ENCODE measurements at regions not wholly inside any gene's neighbourhood (a gene's known extent, or its start where the extent isn't known, plus 50 kb on each side); places are given as distances from the start of the nearest gene placed in this dataset.

DNA sequence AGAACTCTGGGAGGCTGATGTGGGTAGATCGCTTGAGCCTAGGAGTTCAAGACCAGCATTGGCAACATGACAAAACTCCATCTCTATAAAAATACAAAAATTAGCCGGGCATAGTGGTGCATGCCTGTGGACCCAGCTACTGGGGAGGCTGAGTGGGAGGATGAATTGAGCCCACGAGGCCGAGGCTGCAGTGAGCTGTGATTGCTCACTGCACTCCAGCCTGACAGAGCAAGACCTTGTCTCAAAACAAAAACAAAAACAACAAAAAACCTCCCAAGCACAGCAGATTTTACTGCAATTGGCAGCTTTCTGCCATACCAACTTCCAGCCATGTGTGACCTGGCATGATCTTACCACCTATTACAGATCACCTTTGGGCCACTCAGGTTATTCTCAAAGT lies 57.7 kb upstream of the LRPPRC start:
- Histone ChIP-seq H4K20me1 (ENCODE audit: control insufficient read depth, insufficient read depth) (no peaks in the 10 kb centered on the region), H3K79me2 (ENCODE audit: control insufficient read depth, insufficient read depth, low read length) (no peaks in the 10 kb centered on the region), H2AFZ (ENCODE audit: control insufficient read depth, low read depth, low read length) (no peak overlapping the region), H3K9me3 (replicated peaks; ENCODE audit: control insufficient read depth, insufficient read depth, low read length) (no peaks in the 10 kb centered on the region), H3K27me3 (replicated peaks in 1 of 2; ENCODE audit: control insufficient read depth in 2 of 2, insufficient read depth in 2 of 2, low read length in 1 of 2) (no peaks in the 10 kb centered on the region; a peak in 1 of 4 replicates), H3K4me2 (ENCODE audit: control insufficient read depth, insufficient read depth) (no peak overlapping the region), H3K27ac (ENCODE audit: control insufficient read depth, insufficient read depth) (no peak overlapping the region), H3K36me3 (ENCODE audit: control insufficient read depth in 2 of 2, insufficient read depth in 2 of 2, low read length in 1 of 2) (no peaks in the 10 kb centered on the region), H3K4me1 (ENCODE audit: control insufficient read depth, insufficient read depth, low read length) (no peaks in the 10 kb centered on the region), H3K9ac (ENCODE audit: control insufficient read depth, insufficient read depth, low read length) (no peak overlapping the region), H3K4me3 (no peak overlapping the region)
- ChIA-PET CTCF (interaction anchor here (1.3 kb wide), 1 partner anchor 9 kb away, joined by 4 read pairs; no protein-coding TSS in a partner anchor), RAD21 (ENCODE audit: unreplicated experiment) (interaction anchor here (0.8 kb wide), 1 partner anchor 10 kb away, joined by 5 read pairs; no protein-coding TSS in a partner anchor), POLR2A (no interaction called here), SMC1A (ENCODE audit: uncharacterized antibody, unreplicated experiment) (interaction anchor here (0.8 to 1.2 kb wide), 3 partner anchors 13 to 424 kb away, joined by 3 to 5 read pairs (median 3); no protein-coding TSS in a partner anchor)
- BruUV-seq (replicated peaks): no TSS peak
- FAIRE-seq (no peak), DNase-seq (ENCODE audit: low read depth, low spot score) (no peak), ATAC-seq (no peak)
- 34% methylated on average over 4 of the region's 4 CpGs for WGBS (ENCODE audit: insufficient coverage, insufficient replicate concordance, low lambda C conversion rate, missing lambda C conversion rate)
- intact Hi-C loops (cut with micrococcal nuclease; ENCODE audit: unreplicated experiment) (no loop called here), in situ Hi-C loops (cut with MboI) (no loop called here)
- TF ChIP-seq, protein P1, sequence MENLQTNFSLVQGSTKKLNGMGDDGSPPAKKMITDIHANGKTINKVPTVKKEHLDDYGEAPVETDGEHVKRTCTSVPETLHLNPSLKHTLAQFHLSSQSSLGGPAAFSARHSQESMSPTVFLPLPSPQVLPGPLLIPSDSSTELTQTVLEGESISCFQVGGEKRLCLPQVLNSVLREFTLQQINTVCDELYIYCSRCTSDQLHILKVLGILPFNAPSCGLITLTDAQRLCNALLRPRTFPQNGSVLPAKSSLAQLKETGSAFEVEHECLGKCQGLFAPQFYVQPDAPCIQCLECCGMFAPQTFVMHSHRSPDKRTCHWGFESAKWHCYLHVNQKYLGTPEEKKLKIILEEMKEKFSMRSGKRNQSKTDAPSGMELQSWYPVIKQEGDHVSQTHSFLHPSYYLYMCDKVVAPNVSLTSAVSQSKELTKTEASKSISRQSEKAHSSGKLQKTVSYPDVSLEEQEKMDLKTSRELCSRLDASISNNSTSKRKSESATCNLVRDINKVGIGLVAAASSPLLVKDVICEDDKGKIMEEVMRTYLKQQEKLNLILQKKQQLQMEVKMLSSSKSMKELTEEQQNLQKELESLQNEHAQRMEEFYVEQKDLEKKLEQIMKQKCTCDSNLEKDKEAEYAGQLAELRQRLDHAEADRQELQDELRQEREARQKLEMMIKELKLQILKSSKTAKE (IDR thresholded peaks at IDR 0.05; ENCODE audit: low read depth, poor library complexity, severe bottlenecking): no peak
- TF ChIP-seq MYB (IDR thresholded peaks at IDR 0.05; ENCODE audit: borderline replicate concordance, low read depth, low read length) (no peak), HDAC2 (IDR thresholded peaks at IDR 0.05) (no peak), SREBF1 (IDR thresholded peaks at IDR 0.05; ENCODE audit: low read length) (no peak), SPI1 (IDR thresholded peaks at IDR 0.05; ENCODE audit: borderline replicate concordance, insufficient read depth, low read depth, low read length) (no peak), EED (IDR thresholded peaks at IDR 0.05; ENCODE audit: low read depth) (no peak)
- TF ChIP-seq, protein P2, sequence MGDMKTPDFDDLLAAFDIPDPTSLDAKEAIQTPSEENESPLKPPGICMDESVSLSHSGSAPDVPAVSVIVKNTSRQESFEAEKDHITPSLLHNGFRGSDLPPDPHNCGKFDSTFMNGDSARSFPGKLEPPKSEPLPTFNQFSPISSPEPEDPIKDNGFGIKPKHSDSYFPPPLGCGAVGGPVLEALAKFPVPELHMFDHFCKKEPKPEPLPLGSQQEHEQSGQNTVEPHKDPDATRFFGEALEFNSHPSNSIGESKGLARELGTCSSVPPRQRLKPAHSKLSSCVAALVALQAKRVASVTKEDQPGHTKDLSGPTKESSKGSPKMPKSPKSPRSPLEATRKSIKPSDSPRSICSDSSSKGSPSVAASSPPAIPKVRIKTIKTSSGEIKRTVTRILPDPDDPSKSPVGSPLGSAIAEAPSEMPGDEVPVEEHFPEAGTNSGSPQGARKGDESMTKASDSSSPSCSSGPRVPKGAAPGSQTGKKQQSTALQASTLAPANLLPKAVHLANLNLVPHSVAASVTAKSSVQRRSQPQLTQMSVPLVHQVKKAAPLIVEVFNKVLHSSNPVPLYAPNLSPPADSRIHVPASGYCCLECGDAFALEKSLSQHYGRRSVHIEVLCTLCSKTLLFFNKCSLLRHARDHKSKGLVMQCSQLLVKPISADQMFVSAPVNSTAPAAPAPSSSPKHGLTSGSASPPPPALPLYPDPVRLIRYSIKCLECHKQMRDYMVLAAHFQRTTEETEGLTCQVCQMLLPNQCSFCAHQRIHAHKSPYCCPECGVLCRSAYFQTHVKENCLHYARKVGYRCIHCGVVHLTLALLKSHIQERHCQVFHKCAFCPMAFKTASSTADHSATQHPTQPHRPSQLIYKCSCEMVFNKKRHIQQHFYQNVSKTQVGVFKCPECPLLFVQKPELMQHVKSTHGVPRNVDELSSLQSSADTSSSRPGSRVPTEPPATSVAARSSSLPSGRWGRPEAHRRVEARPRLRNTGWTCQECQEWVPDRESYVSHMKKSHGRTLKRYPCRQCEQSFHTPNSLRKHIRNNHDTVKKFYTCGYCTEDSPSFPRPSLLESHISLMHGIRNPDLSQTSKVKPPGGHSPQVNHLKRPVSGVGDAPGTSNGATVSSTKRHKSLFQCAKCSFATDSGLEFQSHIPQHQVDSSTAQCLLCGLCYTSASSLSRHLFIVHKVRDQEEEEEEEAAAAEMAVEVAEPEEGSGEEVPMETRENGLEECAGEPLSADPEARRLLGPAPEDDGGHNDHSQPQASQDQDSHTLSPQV (IDR thresholded peaks at IDR 0.05): no peak
- TF ChIP-seq, protein P3, sequence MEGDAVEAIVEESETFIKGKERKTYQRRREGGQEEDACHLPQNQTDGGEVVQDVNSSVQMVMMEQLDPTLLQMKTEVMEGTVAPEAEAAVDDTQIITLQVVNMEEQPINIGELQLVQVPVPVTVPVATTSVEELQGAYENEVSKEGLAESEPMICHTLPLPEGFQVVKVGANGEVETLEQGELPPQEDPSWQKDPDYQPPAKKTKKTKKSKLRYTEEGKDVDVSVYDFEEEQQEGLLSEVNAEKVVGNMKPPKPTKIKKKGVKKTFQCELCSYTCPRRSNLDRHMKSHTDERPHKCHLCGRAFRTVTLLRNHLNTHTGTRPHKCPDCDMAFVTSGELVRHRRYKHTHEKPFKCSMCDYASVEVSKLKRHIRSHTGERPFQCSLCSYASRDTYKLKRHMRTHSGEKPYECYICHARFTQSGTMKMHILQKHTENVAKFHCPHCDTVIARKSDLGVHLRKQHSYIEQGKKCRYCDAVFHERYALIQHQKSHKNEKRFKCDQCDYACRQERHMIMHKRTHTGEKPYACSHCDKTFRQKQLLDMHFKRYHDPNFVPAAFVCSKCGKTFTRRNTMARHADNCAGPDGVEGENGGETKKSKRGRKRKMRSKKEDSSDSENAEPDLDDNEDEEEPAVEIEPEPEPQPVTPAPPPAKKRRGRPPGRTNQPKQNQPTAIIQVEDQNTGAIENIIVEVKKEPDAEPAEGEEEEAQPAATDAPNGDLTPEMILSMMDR (IDR thresholded peaks at IDR 0.05 in 2 of 3, conservative IDR thresholded peaks at IDR 0.05 in 1 of 3; ENCODE audit: control insufficient read depth in 2 of 3, extremely low read depth in 1 of 3, insufficient read depth in 1 of 3, low read depth in 3 of 3, low read length in 3 of 3): no peak
- TF ChIP-seq, protein P4, sequence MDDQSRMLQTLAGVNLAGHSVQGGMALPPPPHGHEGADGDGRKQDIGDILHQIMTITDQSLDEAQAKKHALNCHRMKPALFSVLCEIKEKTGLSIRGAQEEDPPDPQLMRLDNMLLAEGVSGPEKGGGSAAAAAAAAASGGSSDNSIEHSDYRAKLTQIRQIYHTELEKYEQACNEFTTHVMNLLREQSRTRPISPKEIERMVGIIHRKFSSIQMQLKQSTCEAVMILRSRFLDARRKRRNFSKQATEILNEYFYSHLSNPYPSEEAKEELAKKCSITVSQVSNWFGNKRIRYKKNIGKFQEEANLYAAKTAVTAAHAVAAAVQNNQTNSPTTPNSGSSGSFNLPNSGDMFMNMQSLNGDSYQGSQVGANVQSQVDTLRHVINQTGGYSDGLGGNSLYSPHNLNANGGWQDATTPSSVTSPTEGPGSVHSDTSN (IDR thresholded peaks at IDR 0.05; ENCODE audit: insufficient replicate concordance, low read depth, low read length): no peak
